ENCODE measurements at regions not wholly inside any gene's neighbourhood (a gene's known extent, or its start where the extent isn't known, plus 50 kb on each side); places are given as distances from the start of the nearest gene placed in this dataset.

DNA sequence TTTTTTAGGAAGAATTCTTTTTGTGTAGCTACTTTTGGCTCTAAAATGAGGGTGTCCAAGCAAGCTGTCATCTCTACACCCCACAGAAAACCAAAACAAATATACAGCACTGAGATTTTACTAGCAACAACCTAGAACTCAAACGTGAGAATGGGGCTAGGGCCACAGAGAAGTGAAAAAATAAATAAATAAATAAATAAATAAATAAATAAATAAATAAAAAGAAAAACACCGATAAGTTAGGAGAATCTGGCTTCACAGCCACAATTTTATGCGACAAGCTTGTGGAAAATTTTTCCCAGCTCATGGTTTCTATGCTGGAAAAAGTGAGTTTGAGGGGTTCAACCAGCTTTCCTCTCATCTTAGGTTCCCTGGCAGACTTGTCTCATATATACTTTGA, 324.6 kb upstream of the TACR3 start:
- TF ChIP-seq EZH2 (IDR thresholded peaks at IDR 0.05; ENCODE audit: low read length, unreplicated experiment) (no peak), EZH2phosphoT487 (IDR thresholded peaks at IDR 0.05; ENCODE audit: borderline replicate concordance, low read length) (no peak)
- TF ChIP-seq, protein P1, sequence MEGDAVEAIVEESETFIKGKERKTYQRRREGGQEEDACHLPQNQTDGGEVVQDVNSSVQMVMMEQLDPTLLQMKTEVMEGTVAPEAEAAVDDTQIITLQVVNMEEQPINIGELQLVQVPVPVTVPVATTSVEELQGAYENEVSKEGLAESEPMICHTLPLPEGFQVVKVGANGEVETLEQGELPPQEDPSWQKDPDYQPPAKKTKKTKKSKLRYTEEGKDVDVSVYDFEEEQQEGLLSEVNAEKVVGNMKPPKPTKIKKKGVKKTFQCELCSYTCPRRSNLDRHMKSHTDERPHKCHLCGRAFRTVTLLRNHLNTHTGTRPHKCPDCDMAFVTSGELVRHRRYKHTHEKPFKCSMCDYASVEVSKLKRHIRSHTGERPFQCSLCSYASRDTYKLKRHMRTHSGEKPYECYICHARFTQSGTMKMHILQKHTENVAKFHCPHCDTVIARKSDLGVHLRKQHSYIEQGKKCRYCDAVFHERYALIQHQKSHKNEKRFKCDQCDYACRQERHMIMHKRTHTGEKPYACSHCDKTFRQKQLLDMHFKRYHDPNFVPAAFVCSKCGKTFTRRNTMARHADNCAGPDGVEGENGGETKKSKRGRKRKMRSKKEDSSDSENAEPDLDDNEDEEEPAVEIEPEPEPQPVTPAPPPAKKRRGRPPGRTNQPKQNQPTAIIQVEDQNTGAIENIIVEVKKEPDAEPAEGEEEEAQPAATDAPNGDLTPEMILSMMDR (conservative IDR thresholded peaks at IDR 0.05; ENCODE audit: low read depth, low read length): no peak
- H3K9ac ChIP-seq (ENCODE audit: low read length): no peak overlapping the region
- CTCF ChIA-PET: no interaction called here

DNA sequence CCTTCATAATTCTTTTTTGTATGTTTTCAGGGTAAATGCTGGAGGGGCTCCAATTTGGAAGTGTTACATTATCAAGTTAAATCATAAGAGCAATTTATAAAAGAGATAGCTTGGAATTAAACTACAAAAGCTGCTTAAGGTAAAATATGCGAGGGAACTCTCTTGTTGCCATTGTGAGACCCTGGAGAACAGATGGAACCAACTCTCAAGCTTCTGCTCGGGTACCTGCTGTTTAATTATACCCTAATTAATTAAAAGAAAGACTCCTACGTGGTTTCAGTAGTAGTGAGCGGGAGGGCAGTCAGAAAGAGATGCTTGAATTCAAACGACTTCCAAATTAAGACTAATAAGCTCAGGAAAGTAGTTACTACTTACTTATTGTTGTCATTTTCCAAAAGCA, 313.1 kb upstream of the TACR3 start:
- no peak for DNase-seq

More for the DNA sequence above, 324.6 kb upstream of the TACR3 start:
- Histone ChIP-seq H3K9me3 (ENCODE audit: low read length) (no peaks in the 10 kb centered on the region), H3F3A (ENCODE audit: low read length, unreplicated experiment) (no peaks in the 10 kb centered on the region), H3K4me1 (ENCODE audit: insufficient read depth, low read length) (no peaks in the 10 kb centered on the region), H3K36me3 (ENCODE audit: low read depth, low read length) (no peaks in the 10 kb centered on the region), H3K4me3 (ENCODE audit: low read length) (no peak overlapping the region), H3K79me2 (ENCODE audit: low read length) (no peaks in the 10 kb centered on the region), H4K20me1 (ENCODE audit: low read length) (no peaks in the 10 kb centered on the region), H3K9me2 (replicated peaks; ENCODE audit: low read length) (no peaks in the 10 kb centered on the region), H3K4me2 (ENCODE audit: low read length) (no peak overlapping the region), H3K27me3 (ENCODE audit: low read length) (no peaks in the 10 kb centered on the region), H2AFZ (ENCODE audit: low read length) (no peak overlapping the region), H3K27ac (ENCODE audit: low read length) (no peak overlapping the region)
- POLR2A ChIA-PET (ENCODE audit: unreplicated experiment): no interaction called here
- intact Hi-C loops (cut with micrococcal nuclease): no loop called here
- no peak for ATAC-seq
- DNase-seq: no peak
- BruUV-seq (replicated peaks): no TSS peak

DNA sequence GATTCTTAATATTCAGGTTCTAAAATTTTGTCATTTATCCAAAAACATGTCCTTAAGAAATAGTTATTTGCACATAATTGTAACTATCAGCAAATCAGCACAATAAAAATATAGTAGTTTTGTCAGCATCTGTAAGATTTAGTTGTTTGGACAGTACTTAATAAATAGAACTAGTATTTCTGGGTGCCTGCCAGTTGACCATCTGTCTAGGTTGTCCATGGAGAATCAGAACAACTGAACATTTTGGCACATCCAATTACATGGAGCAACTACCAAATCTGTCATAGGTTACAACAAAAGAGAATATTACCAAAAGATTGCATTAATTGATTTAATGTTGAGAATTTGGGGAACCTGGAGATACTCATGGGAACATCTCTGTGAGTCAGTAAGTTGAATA, 305.5 kb upstream of the TACR3 start:
- Histone ChIP-seq H3K9ac (ENCODE audit: low read length) (no peak overlapping the region), H3K79me2 (ENCODE audit: low read length) (no peaks in the 10 kb centered on the region), H3F3A (ENCODE audit: low read length, unreplicated experiment) (no peaks in the 10 kb centered on the region), H4K20me1 (ENCODE audit: low read length) (no peaks in the 10 kb centered on the region), H2AFZ (ENCODE audit: low read length) (no peak overlapping the region), H3K4me1 (ENCODE audit: insufficient read depth, low read length) (no peaks in the 10 kb centered on the region), H3K4me3 (ENCODE audit: low read length) (no peak overlapping the region), H3K4me2 (ENCODE audit: low read length) (no peak overlapping the region), H3K36me3 (ENCODE audit: low read depth, low read length) (no peaks in the 10 kb centered on the region), H3K9me2 (replicated peaks; ENCODE audit: low read length) (no peaks in the 10 kb centered on the region), H3K27ac (ENCODE audit: low read length) (no peak overlapping the region), H3K27me3 (ENCODE audit: low read length) (no peaks in the 10 kb centered on the region), H3K9me3 (ENCODE audit: low read length) (no peaks in the 10 kb centered on the region)
- no peak for DNase-seq
- TF ChIP-seq, protein P1 (conservative IDR thresholded peaks at IDR 0.05; ENCODE audit: low read depth, low read length): no peak
- TF ChIP-seq EZH2phosphoT487 (IDR thresholded peaks at IDR 0.05; ENCODE audit: borderline replicate concordance, low read length): no peak
- no peak for TF ChIP-seq EZH2 (IDR thresholded peaks at IDR 0.05; ENCODE audit: low read length, unreplicated experiment)
- no TSS peak for BruUV-seq (replicated peaks)
- intact Hi-C loops (cut with micrococcal nuclease): no loop called here
- ChIA-PET CTCF (no interaction called here), POLR2A (ENCODE audit: unreplicated experiment) (no interaction called here)
- ATAC-seq: no peak

More for the DNA sequence above, 313.1 kb upstream of the TACR3 start:
- Histone ChIP-seq H4K20me1 (ENCODE audit: low read length) (no peaks in the 10 kb centered on the region), H2AFZ (ENCODE audit: low read length) (no peak overlapping the region), H3K9me3 (ENCODE audit: low read length) (no peaks in the 10 kb centered on the region), H3K4me3 (ENCODE audit: low read length) (no peak overlapping the region), H3K27me3 (ENCODE audit: low read length) (no peaks in the 10 kb centered on the region), H3K79me2 (ENCODE audit: low read length) (no peaks in the 10 kb centered on the region), H3K4me1 (ENCODE audit: insufficient read depth, low read length) (no peaks in the 10 kb centered on the region), H3K9ac (ENCODE audit: low read length) (no peak overlapping the region), H3K4me2 (ENCODE audit: low read length) (no peak overlapping the region), H3F3A (ENCODE audit: low read length, unreplicated experiment) (no peaks in the 10 kb centered on the region), H3K36me3 (ENCODE audit: low read depth, low read length) (no peaks in the 10 kb centered on the region), H3K27ac (ENCODE audit: low read length) (no peak overlapping the region), H3K9me2 (replicated peaks; ENCODE audit: low read length) (no peaks in the 10 kb centered on the region)
- ChIA-PET CTCF (no interaction called here), POLR2A (ENCODE audit: unreplicated experiment) (no interaction called here)
- intact Hi-C loops (cut with micrococcal nuclease): no loop called here
- no TSS peak for BruUV-seq (replicated peaks)
- TF ChIP-seq EZH2phosphoT487 (IDR thresholded peaks at IDR 0.05; ENCODE audit: borderline replicate concordance, low read length) (no peak), EZH2 (IDR thresholded peaks at IDR 0.05; ENCODE audit: low read length, unreplicated experiment) (no peak)
- TF ChIP-seq, protein P1 (conservative IDR thresholded peaks at IDR 0.05; ENCODE audit: low read depth, low read length): no peak
- ATAC-seq: no peak

Data from PC-3 (cell line).